ENCODE measurements at regions not wholly inside any gene's neighbourhood (a gene's known extent, or its start where the extent isn't known, plus 50 kb on each side); places are given as distances from the start of the nearest gene placed in this dataset.

GRCh38 chr6:156336089-156336488 is 441.1 kb upstream of the ARID1B start:
- no peaks in the 10 kb centered on the region for H3K4me1 ChIP-seq
- no peak overlapping the region for H3K27ac ChIP-seq
- no peaks in the 10 kb centered on the region for H3K27me3 ChIP-seq
- intact Hi-C loops (cut with DNase I) = no loop called here
- DNase-seq (ENCODE audit: low spot score in 2 of 2) = no peak
- no peaks in the 10 kb centered on the region for H3K36me3 ChIP-seq
- no peak overlapping the region for H3K4me3 ChIP-seq
- TF ChIP-seq, protein P1, sequence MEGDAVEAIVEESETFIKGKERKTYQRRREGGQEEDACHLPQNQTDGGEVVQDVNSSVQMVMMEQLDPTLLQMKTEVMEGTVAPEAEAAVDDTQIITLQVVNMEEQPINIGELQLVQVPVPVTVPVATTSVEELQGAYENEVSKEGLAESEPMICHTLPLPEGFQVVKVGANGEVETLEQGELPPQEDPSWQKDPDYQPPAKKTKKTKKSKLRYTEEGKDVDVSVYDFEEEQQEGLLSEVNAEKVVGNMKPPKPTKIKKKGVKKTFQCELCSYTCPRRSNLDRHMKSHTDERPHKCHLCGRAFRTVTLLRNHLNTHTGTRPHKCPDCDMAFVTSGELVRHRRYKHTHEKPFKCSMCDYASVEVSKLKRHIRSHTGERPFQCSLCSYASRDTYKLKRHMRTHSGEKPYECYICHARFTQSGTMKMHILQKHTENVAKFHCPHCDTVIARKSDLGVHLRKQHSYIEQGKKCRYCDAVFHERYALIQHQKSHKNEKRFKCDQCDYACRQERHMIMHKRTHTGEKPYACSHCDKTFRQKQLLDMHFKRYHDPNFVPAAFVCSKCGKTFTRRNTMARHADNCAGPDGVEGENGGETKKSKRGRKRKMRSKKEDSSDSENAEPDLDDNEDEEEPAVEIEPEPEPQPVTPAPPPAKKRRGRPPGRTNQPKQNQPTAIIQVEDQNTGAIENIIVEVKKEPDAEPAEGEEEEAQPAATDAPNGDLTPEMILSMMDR (IDR thresholded peaks at IDR 0.05) = no peak
- peaks cover 0 to 9% of the 10 kb centered on the region in 2 donors for H3K9me3 ChIP-seq

GRCh38 chr6:156334966-156335365 is 442.2 kb upstream of the ARID1B start:
- Histone ChIP-seq H3K4me1 (no peaks in the 10 kb centered on the region), H3K27me3 (no peaks in the 10 kb centered on the region), H3K4me3 (no peak overlapping the region), H3K9me3 (peaks cover 0 to 9% of the 10 kb centered on the region in 2 donors), H3K27ac (no peak overlapping the region), H3K36me3 (no peaks in the 10 kb centered on the region)
- no peak for DNase-seq (ENCODE audit: low spot score in 2 of 2)
- intact Hi-C loops (cut with DNase I) = no loop called here
- TF ChIP-seq, protein P1 (IDR thresholded peaks at IDR 0.05) = no peak

GRCh38 chr6:156319707-156320106 is 457.5 kb upstream of the ARID1B start:
- Histone ChIP-seq H3K27me3 (no peaks in the 10 kb centered on the region), H3K9me3 (no peaks in the 10 kb centered on the region), H3K27ac (no peak overlapping the region), H3K36me3 (no peaks in the 10 kb centered on the region), H3K4me3 (no peak overlapping the region), H3K4me1 (no peaks in the 10 kb centered on the region)
- intact Hi-C loops (cut with DNase I) = no loop called here
- TF ChIP-seq, protein P1 (IDR thresholded peaks at IDR 0.05) = no peak
- no peak for DNase-seq (ENCODE audit: low spot score in 2 of 2)

DNA sequence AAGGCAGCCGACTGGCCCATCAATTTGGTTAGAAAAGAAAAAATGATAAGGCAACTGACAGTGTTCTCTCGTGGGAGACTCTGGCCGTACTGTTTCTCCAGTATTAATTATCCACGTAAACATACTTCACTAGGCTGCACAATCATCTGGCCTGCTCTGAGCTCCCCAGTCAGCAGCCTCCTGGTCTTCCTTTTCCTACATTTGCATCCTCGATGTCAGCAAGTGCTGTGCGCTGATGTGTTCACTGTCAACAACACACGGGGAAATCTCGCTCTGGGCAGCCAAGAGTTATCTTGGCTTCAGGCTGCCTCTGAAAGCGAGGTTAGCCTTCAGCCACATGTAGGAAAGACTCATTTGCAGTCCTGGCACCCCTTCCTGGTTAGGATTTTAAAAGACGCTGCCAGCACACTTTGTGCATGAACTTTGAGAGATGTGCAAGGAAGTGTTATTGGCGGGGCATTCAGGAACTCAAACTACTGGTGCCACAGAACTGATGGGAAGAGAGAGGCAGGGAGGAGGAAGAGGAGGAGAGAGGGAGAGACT is 460.5 kb upstream of the ARID1B start:
- TF ChIP-seq, protein P1 (IDR thresholded peaks at IDR 0.05) = no peak
- Histone ChIP-seq H3K27ac (no peak overlapping the region), H3K9me3 (no peaks in the 10 kb centered on the region), H3K4me3 (no peak overlapping the region), H3K4me1 (no peaks in the 10 kb centered on the region), H3K36me3 (no peaks in the 10 kb centered on the region), H3K27me3 (no peaks in the 10 kb centered on the region)
- DNase-seq (ENCODE audit: low spot score in 2 of 2) = no peak
- intact Hi-C loops (cut with DNase I) = no loop called here

GRCh38 chr6:156315146-156315545 is 462.0 kb upstream of the ARID1B start:
- Histone ChIP-seq H3K27me3 (no peaks in the 10 kb centered on the region), H3K27ac (no peak overlapping the region), H3K4me3 (no peak overlapping the region), H3K9me3 (no peaks in the 10 kb centered on the region), H3K36me3 (no peaks in the 10 kb centered on the region), H3K4me1 (no peaks in the 10 kb centered on the region)
- TF ChIP-seq, protein P1 (IDR thresholded peaks at IDR 0.05) = no peak
- intact Hi-C loops (cut with DNase I) = no loop called here
- DNase-seq (ENCODE audit: low spot score in 2 of 2) = no peak

GRCh38 chr6:156313037-156313436 is 464.1 kb upstream of the ARID1B start:
- H3K9me3 ChIP-seq = no peaks in the 10 kb centered on the region
- no peak overlapping the region for H3K27ac ChIP-seq
- no peaks in the 10 kb centered on the region for H3K4me1 ChIP-seq
- intact Hi-C loops (cut with DNase I) = no loop called here
- no peaks in the 10 kb centered on the region for H3K27me3 ChIP-seq
- DNase-seq (ENCODE audit: low spot score in 2 of 2) = no peak
- TF ChIP-seq, protein P1 (IDR thresholded peaks at IDR 0.05) = no peak
- H3K4me3 ChIP-seq = no peak overlapping the region
- no peaks in the 10 kb centered on the region for H3K36me3 ChIP-seq

All from ascending aorta (tissue), 2 donors.